ENCODE measurements at regions not wholly inside any gene's neighbourhood (a gene's known extent, or its start where the extent isn't known, plus 50 kb on each side); places are given as distances from the start of the nearest gene placed in this dataset.

DNA sequence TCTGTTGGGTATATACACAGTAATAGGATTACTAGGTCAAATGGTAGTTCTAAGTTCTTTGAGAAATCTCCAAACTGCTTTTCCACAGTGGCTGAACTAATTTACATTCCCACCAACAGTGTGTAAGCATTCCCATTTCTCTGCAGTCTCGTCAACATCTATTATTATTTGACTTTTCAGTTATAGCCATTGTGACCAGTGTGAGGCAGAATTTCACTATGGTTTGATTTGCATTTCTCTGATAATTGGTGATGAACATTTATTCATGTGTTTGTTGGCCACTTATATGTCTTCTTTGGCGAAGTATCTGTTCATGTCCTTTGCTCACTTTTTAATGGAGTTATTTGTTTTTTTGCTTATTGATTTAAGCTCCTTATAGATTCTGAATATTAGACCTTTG is 596.2 kb upstream of the DAB2 start:
- TF ChIP-seq EZH2 (IDR thresholded peaks at IDR 0.05; ENCODE audit: low read length) = no peak
- TF ChIP-seq, protein P1, sequence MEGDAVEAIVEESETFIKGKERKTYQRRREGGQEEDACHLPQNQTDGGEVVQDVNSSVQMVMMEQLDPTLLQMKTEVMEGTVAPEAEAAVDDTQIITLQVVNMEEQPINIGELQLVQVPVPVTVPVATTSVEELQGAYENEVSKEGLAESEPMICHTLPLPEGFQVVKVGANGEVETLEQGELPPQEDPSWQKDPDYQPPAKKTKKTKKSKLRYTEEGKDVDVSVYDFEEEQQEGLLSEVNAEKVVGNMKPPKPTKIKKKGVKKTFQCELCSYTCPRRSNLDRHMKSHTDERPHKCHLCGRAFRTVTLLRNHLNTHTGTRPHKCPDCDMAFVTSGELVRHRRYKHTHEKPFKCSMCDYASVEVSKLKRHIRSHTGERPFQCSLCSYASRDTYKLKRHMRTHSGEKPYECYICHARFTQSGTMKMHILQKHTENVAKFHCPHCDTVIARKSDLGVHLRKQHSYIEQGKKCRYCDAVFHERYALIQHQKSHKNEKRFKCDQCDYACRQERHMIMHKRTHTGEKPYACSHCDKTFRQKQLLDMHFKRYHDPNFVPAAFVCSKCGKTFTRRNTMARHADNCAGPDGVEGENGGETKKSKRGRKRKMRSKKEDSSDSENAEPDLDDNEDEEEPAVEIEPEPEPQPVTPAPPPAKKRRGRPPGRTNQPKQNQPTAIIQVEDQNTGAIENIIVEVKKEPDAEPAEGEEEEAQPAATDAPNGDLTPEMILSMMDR (optimal IDR thresholded peaks at IDR 0.05 in 1 of 3, IDR thresholded peaks at IDR 0.05 in 1 of 3, conservative IDR thresholded peaks at IDR 0.05 in 1 of 3; ENCODE audit: extremely low read depth in 1 of 3, insufficient read depth in 2 of 3, low read length in 3 of 3) = no peak
- H3K27me3 ChIP-seq (ENCODE audit: control insufficient read depth, extremely low read depth, insufficient read depth, low read length) = no peaks in the 10 kb centered on the region
- no peak overlapping the region for H3K4me3 ChIP-seq (ENCODE audit: control insufficient read depth in 2 of 3, extremely low read depth in 1 of 3, insufficient read depth in 2 of 3, low read depth in 1 of 3, low read length in 3 of 3)
- DNase-seq (ENCODE audit: low read depth, low spot score) (no peak), FAIRE-seq (no peak)
- no peak overlapping the region for H3K27ac ChIP-seq (ENCODE audit: control insufficient read depth, insufficient read depth, low read length)
- no peak overlapping the region for H2AFZ ChIP-seq (ENCODE audit: control insufficient read depth, low read length)
- H3K9me3 ChIP-seq (ENCODE audit: control insufficient read depth, low read depth, low read length) = no peaks in the 10 kb centered on the region
- H3K36me3 ChIP-seq (ENCODE audit: control insufficient read depth in 2 of 2, extremely low read depth in 1 of 2, insufficient read depth in 2 of 2, low read length in 2 of 2) = no peaks in the 10 kb centered on the region
- no peaks in the 10 kb centered on the region for H3K4me1 ChIP-seq (ENCODE audit: control insufficient read depth, extremely low read depth, insufficient read depth, low read length)
- no peak overlapping the region for H3K4me2 ChIP-seq (ENCODE audit: control insufficient read depth, extremely low read depth, insufficient read depth, low read depth, low read length)
- dilution Hi-C loops (cut with MboI; ENCODE audit: extremely low pct_ligation_motif_present, low sequenced_read_pairs) = no loop called here
- no peak overlapping the region for H3K9ac ChIP-seq (ENCODE audit: control insufficient read depth, extremely low read depth, insufficient read depth, low read length)
- no peaks in the 10 kb centered on the region for H3K79me2 ChIP-seq (ENCODE audit: control insufficient read depth, insufficient read depth, low read length)
- no peaks in the 10 kb centered on the region for H4K20me1 ChIP-seq (ENCODE audit: control insufficient read depth, extremely low read depth, insufficient read depth, low read length)
- H3K9me1 ChIP-seq (ENCODE audit: control insufficient read depth, extremely low read depth, insufficient read depth, low read length) = no peaks in the 10 kb centered on the region

DNA sequence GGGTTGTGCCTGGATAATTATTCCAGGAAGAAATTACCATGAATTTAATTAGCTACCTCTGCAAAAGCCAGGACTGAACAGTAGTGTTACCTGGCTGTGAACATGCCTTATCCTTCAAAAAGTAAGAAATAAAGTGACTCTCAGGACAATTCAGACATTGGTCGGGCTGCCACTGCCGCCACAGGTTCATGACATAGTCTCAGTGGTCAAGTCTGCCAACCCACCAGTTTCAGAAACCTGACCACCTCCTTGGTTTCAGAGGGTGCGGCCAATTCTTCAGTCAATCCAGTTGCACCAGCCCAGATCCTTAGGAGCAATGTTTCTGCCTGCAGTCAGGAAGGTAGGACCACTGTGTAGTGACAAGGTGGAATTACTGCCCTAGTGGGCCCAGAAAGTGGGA is 593.1 kb upstream of the DAB2 start:
- Histone ChIP-seq H4K20me1 (ENCODE audit: control insufficient read depth, extremely low read depth, insufficient read depth, low read length) (no peaks in the 10 kb centered on the region), H3K27ac (ENCODE audit: control insufficient read depth, insufficient read depth, low read length) (no peak overlapping the region), H3K27me3 (ENCODE audit: control insufficient read depth, extremely low read depth, insufficient read depth, low read length) (no peaks in the 10 kb centered on the region), H3K36me3 (ENCODE audit: control insufficient read depth in 2 of 2, extremely low read depth in 1 of 2, insufficient read depth in 2 of 2, low read length in 2 of 2) (no peaks in the 10 kb centered on the region), H3K4me2 (ENCODE audit: control insufficient read depth, extremely low read depth, insufficient read depth, low read depth, low read length) (no peak overlapping the region), H3K9me3 (ENCODE audit: control insufficient read depth, low read depth, low read length) (no peaks in the 10 kb centered on the region), H3K9ac (ENCODE audit: control insufficient read depth, extremely low read depth, insufficient read depth, low read length) (no peak overlapping the region), H3K4me1 (ENCODE audit: control insufficient read depth, extremely low read depth, insufficient read depth, low read length) (no peaks in the 10 kb centered on the region), H3K79me2 (ENCODE audit: control insufficient read depth, insufficient read depth, low read length) (no peaks in the 10 kb centered on the region), H2AFZ (ENCODE audit: control insufficient read depth, low read length) (no peak overlapping the region), H3K4me3 (ENCODE audit: control insufficient read depth in 2 of 3, extremely low read depth in 1 of 3, insufficient read depth in 2 of 3, low read depth in 1 of 3, low read length in 3 of 3) (no peak overlapping the region), H3K9me1 (ENCODE audit: control insufficient read depth, extremely low read depth, insufficient read depth, low read length) (no peaks in the 10 kb centered on the region)
- TF ChIP-seq, protein P1 (optimal IDR thresholded peaks at IDR 0.05 in 1 of 3, IDR thresholded peaks at IDR 0.05 in 1 of 3, conservative IDR thresholded peaks at IDR 0.05 in 1 of 3; ENCODE audit: extremely low read depth in 1 of 3, insufficient read depth in 2 of 3, low read length in 3 of 3) = no peak
- no peak for TF ChIP-seq EZH2 (IDR thresholded peaks at IDR 0.05; ENCODE audit: low read length)
- DNase-seq (ENCODE audit: low read depth, low spot score) (no peak), FAIRE-seq (no peak)
- dilution Hi-C loops (cut with MboI; ENCODE audit: extremely low pct_ligation_motif_present, low sequenced_read_pairs) = no loop called here
